NCI-H526 treated with DMSO at 0.1 percent for 48 hours (cell line): ENCODE measurements at regions not wholly inside any gene's neighbourhood (a gene's known extent, or its start where the extent isn't known, plus 50 kb on each side); places are given as distances from the start of the nearest gene placed in this dataset.
"Not testable (repeated sequence)": the region's sequence is repeated elsewhere in the genome, so short reads cannot be mapped to it uniquely, and the experiment has no call there.

Source experiments
- DNase-seq: peaks from one replicate; lab custom pipeline; 2025; lab: John Stamatoyannopoulos, UW

- DNase-seq: not testable (repeated sequence)
Observed at GRCh38 chr5:34189246-34189645, 146.2 kb upstream of the C1QTNF3 start.

GRCh38 chr5:34189752-34190411 lies 146.9 kb upstream of the C1QTNF3 start:
- DNase-seq: not testable (repeated sequence)

- not testable (repeated sequence) for DNase-seq
Observed at GRCh38 chr5:34190466-34190865, 147.5 kb upstream of the C1QTNF3 start.

- not testable (repeated sequence) for DNase-seq
Observed at GRCh38 chr5:34191279-34191744, 148.3 kb upstream of the C1QTNF3 start.

- not testable (repeated sequence) for DNase-seq
Observed at GRCh38 chr5:34192064-34192922, 149.3 kb upstream of the C1QTNF3 start.

- not testable (repeated sequence) for DNase-seq
Observed at GRCh38 chr5:34192923-34193262, 149.9 kb upstream of the C1QTNF3 start.

GRCh38 chr5:34193297-34193696 lies 150.3 kb upstream of the C1QTNF3 start:
- DNase-seq: not testable (repeated sequence)

GRCh38 chr5:34193804-34194203 lies 150.8 kb upstream of the C1QTNF3 start:
- not testable (repeated sequence) for DNase-seq

GRCh38 chr5:34196091-34196490 lies 153.1 kb upstream of the C1QTNF3 start:
- DNase-seq: not testable (repeated sequence)

GRCh38 chr5:34205347-34205746 lies 162.3 kb upstream of the C1QTNF3 start:
- not testable (repeated sequence) for DNase-seq

- DNase-seq: not testable (repeated sequence)
Observed at GRCh38 chr5:34217386-34217785, 174.4 kb upstream of the C1QTNF3 start.

- not testable (repeated sequence) for DNase-seq
Observed at GRCh38 chr5:34221329-34222073, 178.5 kb upstream of the C1QTNF3 start.

GRCh38 chr5:34223158-34223557 lies 180.1 kb upstream of the C1QTNF3 start:
- DNase-seq: not testable (repeated sequence)

- not testable (repeated sequence) for DNase-seq
Observed at GRCh38 chr5:34230402-34230801, 187.4 kb upstream of the C1QTNF3 start.

- DNase-seq: not testable (repeated sequence)
Observed at GRCh38 chr5:34243802-34244201, 200.8 kb upstream of the C1QTNF3 start.

GRCh38 chr5:34244281-34245031 lies 201.4 kb upstream of the C1QTNF3 start:
- not testable (repeated sequence) for DNase-seq

- DNase-seq: not testable (repeated sequence)
Observed at GRCh38 chr5:34245032-34245394, 202.0 kb upstream of the C1QTNF3 start.

- peak; percentile 32 for DNase-seq
Observed at GRCh38 chr5:34245813-34246212, 202.8 kb upstream of the C1QTNF3 start.

- not testable (repeated sequence) for DNase-seq
Observed at GRCh38 chr5:34258598-34258997, 215.6 kb upstream of the C1QTNF3 start.

GRCh38 chr5:34261020-34261419 lies 218.0 kb upstream of the C1QTNF3 start:
- not testable (repeated sequence) for DNase-seq

GRCh38 chr5:34266151-34266550 lies 223.1 kb upstream of the C1QTNF3 start:
- DNase-seq: not testable (repeated sequence)

GRCh38 chr5:34296759-34297158 lies 253.7 kb upstream of the C1QTNF3 start:
- DNase-seq: not testable (repeated sequence)
